ENCODE measurements at regions not wholly inside any gene's neighbourhood (a gene's known extent, or its start where the extent isn't known, plus 50 kb on each side); places are given as distances from the start of the nearest gene placed in this dataset.

GRCh38 chr20:39326050-39326449 is 363.9 kb downstream of the DHX35 start:
- DNase-seq: no peak

- no peak for DNase-seq
Measured at GRCh38 chr20:39318911-39319310, 356.8 kb downstream of the DHX35 start.

GRCh38 chr20:39312676-39313075 is 350.5 kb downstream of the DHX35 start:
- DNase-seq: no peak

- no peak for DNase-seq
Measured at GRCh38 chr20:39311851-39312506, 349.8 kb downstream of the DHX35 start.

GRCh38 chr20:39310363-39310995 is 348.3 kb downstream of the DHX35 start:
- DNase-seq: no peak

- DNase-seq: no peak
Measured at GRCh38 chr20:39309458-39309857, 347.3 kb downstream of the DHX35 start.

- DNase-seq: no peak
Measured at GRCh38 chr20:39302312-39302711, 340.2 kb downstream of the DHX35 start.

GRCh38 chr20:39299783-39300182 is 337.6 kb downstream of the DHX35 start:
- no peak for DNase-seq

- DNase-seq: no peak
Measured at GRCh38 chr20:39298571-39299506, 336.7 kb downstream of the DHX35 start.

- DNase-seq: no peak
Measured at GRCh38 chr20:39298121-39298520, 336.0 kb downstream of the DHX35 start.

- no peak for DNase-seq
Measured at GRCh38 chr20:39295301-39295700, 333.2 kb downstream of the DHX35 start.

- no peak for DNase-seq
Measured at GRCh38 chr20:39294137-39294725, 332.1 kb downstream of the DHX35 start.

- DNase-seq: no peak
Measured at GRCh38 chr20:39292193-39292736, 330.1 kb downstream of the DHX35 start.

- DNase-seq: no peak
Measured at GRCh38 chr20:39291301-39291700, 329.2 kb downstream of the DHX35 start.

- no peak for DNase-seq
Measured at GRCh38 chr20:39290575-39290974, 328.4 kb downstream of the DHX35 start.

GRCh38 chr20:39289831-39290230 is 327.7 kb downstream of the DHX35 start:
- DNase-seq: no peak

GRCh38 chr20:39289316-39289715 is 327.2 kb downstream of the DHX35 start:
- DNase-seq: peak; percentile 1

- no peak for DNase-seq
Measured at GRCh38 chr20:39283464-39283863, 321.3 kb downstream of the DHX35 start.

GRCh38 chr20:39282619-39283092 is 320.5 kb downstream of the DHX35 start:
- DNase-seq: no peak

- DNase-seq: no peak
Measured at GRCh38 chr20:39280875-39281274, 318.7 kb downstream of the DHX35 start.

- DNase-seq: no peak
Measured at GRCh38 chr20:39278230-39278788, 316.2 kb downstream of the DHX35 start.

- no peak for DNase-seq
Measured at GRCh38 chr20:39277185-39277584, 315.0 kb downstream of the DHX35 start.
